LNCaP clone FGC (cell line): ENCODE measurements at regions not wholly inside any gene's neighbourhood (a gene's known extent, or its start where the extent isn't known, plus 50 kb on each side); places are given as distances from the start of the nearest gene placed in this dataset.
"Not testable (repeated sequence)": the region's sequence is repeated elsewhere in the genome, so short reads cannot be mapped to it uniquely, and the experiment has no call there.

ENCODE experiments used
- DNase-seq: peaks from one replicate; pipeline ENCODE4 v3.0.0-alpha.2; 2011; ENCODE audit warnings: low read depth
- H3K4me3 ChIP-seq: 2 replicates; pipeline ENCODE4 v1.5.1; 2011; ENCODE audit warnings: mild to moderate bottlenecking, low read depth, low read length, control low read depth
- TF ChIP-seq, protein P1 (sequence below): IDR thresholded peaks from 2 replicates; pipeline ENCODE4 v1.5.1; 2012; ENCODE audit warnings: mild to moderate bottlenecking; ENCODE audit not compliant: control insufficient read depth, insufficient read depth; ENCODE audit errors: extremely low read depth

- TF ChIP-seq, protein P1, sequence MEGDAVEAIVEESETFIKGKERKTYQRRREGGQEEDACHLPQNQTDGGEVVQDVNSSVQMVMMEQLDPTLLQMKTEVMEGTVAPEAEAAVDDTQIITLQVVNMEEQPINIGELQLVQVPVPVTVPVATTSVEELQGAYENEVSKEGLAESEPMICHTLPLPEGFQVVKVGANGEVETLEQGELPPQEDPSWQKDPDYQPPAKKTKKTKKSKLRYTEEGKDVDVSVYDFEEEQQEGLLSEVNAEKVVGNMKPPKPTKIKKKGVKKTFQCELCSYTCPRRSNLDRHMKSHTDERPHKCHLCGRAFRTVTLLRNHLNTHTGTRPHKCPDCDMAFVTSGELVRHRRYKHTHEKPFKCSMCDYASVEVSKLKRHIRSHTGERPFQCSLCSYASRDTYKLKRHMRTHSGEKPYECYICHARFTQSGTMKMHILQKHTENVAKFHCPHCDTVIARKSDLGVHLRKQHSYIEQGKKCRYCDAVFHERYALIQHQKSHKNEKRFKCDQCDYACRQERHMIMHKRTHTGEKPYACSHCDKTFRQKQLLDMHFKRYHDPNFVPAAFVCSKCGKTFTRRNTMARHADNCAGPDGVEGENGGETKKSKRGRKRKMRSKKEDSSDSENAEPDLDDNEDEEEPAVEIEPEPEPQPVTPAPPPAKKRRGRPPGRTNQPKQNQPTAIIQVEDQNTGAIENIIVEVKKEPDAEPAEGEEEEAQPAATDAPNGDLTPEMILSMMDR, result no peak
- DNase-seq, result no peak
- no peak overlapping the region for H3K4me3 ChIP-seq
Observed at GRCh38 chr1:76715474-76715873, 151.8 kb upstream of the ST6GALNAC5 start.

DNA sequence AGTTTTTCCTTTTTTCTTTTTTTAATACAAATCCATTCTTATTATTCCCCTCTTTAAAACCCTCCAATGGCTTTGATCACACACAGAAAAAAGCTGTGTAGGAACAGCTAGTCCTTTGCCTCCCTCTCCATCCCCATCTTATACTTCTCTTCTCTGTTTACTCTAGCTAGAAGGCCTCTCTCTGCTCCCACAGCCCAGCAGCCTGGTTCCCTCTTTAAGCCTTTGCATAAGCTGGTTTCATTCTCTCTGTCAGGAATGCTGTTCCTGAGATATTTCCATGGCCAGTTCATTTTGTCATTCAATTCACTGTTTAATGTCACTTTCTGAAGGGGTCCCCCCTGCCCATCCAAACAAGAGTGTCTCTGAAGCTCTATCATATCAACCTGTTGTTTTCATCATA lies 143.3 kb upstream of the ST6GALNAC5 start:
- no peak for DNase-seq
- TF ChIP-seq, protein P1, result no peak
- H3K4me3 ChIP-seq, result no peak overlapping the region

DNA sequence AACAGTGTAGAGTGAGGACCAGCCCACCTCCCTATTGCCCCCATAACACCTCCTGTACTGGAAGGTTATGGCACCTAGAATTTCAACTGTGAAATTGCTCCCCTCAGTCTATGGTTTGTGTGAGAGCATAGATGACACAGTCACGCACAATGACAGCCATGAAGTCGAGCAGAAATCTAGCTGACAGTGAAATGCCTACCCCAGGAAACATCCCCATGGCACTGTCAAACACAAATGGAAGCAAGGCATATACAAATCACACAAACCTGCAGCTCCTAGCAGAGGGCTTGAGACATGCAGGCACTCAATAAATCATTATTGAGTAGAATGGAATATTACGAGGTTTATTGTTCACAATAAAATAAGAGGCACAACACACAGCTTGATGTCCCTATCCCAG lies 142.5 kb upstream of the ST6GALNAC5 start:
- no peak overlapping the region for H3K4me3 ChIP-seq
- TF ChIP-seq, protein P1, result no peak
- no peak for DNase-seq

- TF ChIP-seq, protein P1, result no peak
- no peak overlapping the region for H3K4me3 ChIP-seq
- DNase-seq, result no peak
Observed at GRCh38 chr1:76725864-76726619, 141.2 kb upstream of the ST6GALNAC5 start.

DNA sequence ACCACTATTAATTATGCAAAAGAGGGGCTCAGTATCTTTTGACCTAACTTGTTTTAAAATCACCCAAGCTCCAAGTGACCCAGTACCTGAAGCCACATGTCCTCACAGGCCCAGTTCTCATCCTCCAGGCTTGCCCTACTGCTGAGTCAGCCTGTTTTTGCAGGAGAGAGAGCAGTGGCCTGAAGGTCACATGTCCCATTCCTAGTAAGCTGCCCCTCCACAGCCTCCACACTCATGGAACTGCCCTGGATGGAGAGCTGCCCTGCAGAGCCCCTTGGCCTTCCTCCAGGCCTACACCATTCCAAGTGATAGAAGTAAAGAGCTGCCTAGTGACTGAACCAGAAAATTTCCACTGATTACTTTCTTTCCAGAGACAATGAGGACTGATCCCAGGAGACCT lies 139.8 kb upstream of the ST6GALNAC5 start:
- TF ChIP-seq, protein P1, result no peak
- no peak for DNase-seq
- no peak overlapping the region for H3K4me3 ChIP-seq

- TF ChIP-seq, protein P1, result no peak
- H3K4me3 ChIP-seq, result no peak overlapping the region
- no peak for DNase-seq
Observed at GRCh38 chr1:76729142-76729541, 138.1 kb upstream of the ST6GALNAC5 start.

GRCh38 chr1:76730027-76730426 lies 137.3 kb upstream of the ST6GALNAC5 start:
- no peak for DNase-seq
- no peak overlapping the region for H3K4me3 ChIP-seq
- TF ChIP-seq, protein P1, result no peak

DNA sequence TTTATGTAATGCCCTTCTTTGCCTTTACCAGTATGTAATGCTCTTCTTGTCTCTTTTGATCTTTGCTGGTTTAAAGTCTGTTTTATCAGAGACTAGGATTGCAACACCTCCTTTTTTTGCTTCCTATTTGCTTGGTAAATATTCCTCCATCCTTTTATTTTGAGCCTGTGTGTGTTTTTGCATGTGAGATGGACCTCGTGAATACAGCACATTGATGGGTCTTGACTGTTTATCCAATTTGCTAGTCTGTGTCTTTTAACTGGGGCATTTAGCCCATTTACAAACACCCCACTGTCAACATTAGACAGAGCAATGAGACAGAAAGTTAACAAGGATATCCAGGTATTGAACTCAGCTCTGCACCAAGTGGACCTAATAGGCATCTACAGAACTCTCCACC lies 128.9 kb upstream of the ST6GALNAC5 start:
- not testable (repeated sequence) for H3K4me3 ChIP-seq, DNase-seq
